D721Med (cell line): ENCODE measurements at regions not wholly inside any gene's neighbourhood (a gene's known extent, or its start where the extent isn't known, plus 50 kb on each side); places are given as distances from the start of the nearest gene placed in this dataset.

ENCODE experiments used
- DNase-seq: peaks from one replicate; pipeline ENCODE4 v3.0.0; 2011; ENCODE audit warnings: low spot score; ENCODE audit not compliant: insufficient read length
- FAIRE-seq: peaks from 2 replicates; lab custom pipeline; 2011; peaks lifted over from hg19 to GRCh38; lab: Jason Lieb, UNC
- CTCF ChIP-seq: IDR thresholded peaks from 2 replicates; pipeline ENCODE4 v1.5.1; 2012; ENCODE audit warnings: mild to moderate bottlenecking, control low read depth; ENCODE audit not compliant: insufficient read depth; ENCODE audit errors: missing control alignments

- no peak for FAIRE-seq
- no peak for TF ChIP-seq CTCF
- DNase-seq: no peak
Measured at GRCh38 chr7:63027075-63027474, 971.6 kb upstream of the ZNF722 start.

- FAIRE-seq (no peak), DNase-seq (no peak)
- no peak for TF ChIP-seq CTCF
Measured at GRCh38 chr7:63028376-63029206, 970.1 kb upstream of the ZNF722 start.

- no peak for TF ChIP-seq CTCF
- FAIRE-seq: no peak
- no peak for DNase-seq
Measured at GRCh38 chr7:63029207-63029522, 969.5 kb upstream of the ZNF722 start.

GRCh38 chr7:63030061-63030460, 968.6 kb upstream of the ZNF722 start:
- FAIRE-seq: no peak
- no peak for DNase-seq

GRCh38 chr7:63031838-63032436, 966.7 kb upstream of the ZNF722 start:
- no peak for FAIRE-seq
- no peak for DNase-seq
- no peak for TF ChIP-seq CTCF

More at GRCh38 chr7:63030061-63030460, 968.6 kb upstream of the ZNF722 start:
- TF ChIP-seq CTCF: no peak

GRCh38 chr7:63037242-63037641, 961.4 kb upstream of the ZNF722 start:
- no peak for DNase-seq
- TF ChIP-seq CTCF: no peak
- FAIRE-seq: no peak

GRCh38 chr7:63038987-63039386, 959.7 kb upstream of the ZNF722 start:
- DNase-seq (no peak), FAIRE-seq (no peak)
- TF ChIP-seq CTCF: no peak
